Stimulated activated naive CD8-positive, alpha-beta T cell treated with anti-CD3 and anti-CD28 coated beads, Interleukin-15, amount 100 ng/mL, for 72 hours (primary cell): ENCODE measurements at regions not wholly inside any gene's neighbourhood (a gene's known extent, or its start where the extent isn't known, plus 50 kb on each side); places are given as distances from the start of the nearest gene placed in this dataset.
A peak's percentile ranks its signal among the peaks of the same experiment; 100 is the strongest.
"Not testable (repeated sequence)": the region's sequence is repeated elsewhere in the genome, so short reads cannot be mapped to it uniquely, and the experiment has no call there.

Experiments used
- ATAC-seq: fragments of 150-1000 bp; cut with Tn5 transposase; 2 replicates; pipeline ENCODE4 v1.10.0; 2021; ENCODE audit warnings: mild to moderate bottlenecking, moderate library complexity
- DNase-seq, 2 donors: peaks; one replicate each; pipeline ENCODE4 v3.0.0; 2021 to 2022
- H3K27ac Mint-ChIP-seq, 2 donors: one replicate each; pipeline ENCODE4 v1.8.0; 2022; ENCODE audit warnings: mild to moderate bottlenecking in 2 of 2, mixed read lengths in 2 of 2, moderate library complexity in 2 of 2
- H3K27me3 Mint-ChIP-seq: one replicate; pipeline ENCODE4 v1.8.0; 2022; ENCODE audit warnings: mixed read lengths
- H3K4me1 Mint-ChIP-seq: one replicate; pipeline ENCODE4 v1.8.0; 2022; ENCODE audit warnings: mild to moderate bottlenecking, mixed read lengths
- H3K4me3 Mint-ChIP-seq, 2 donors: one replicate each; pipeline ENCODE4 v1.8.0; 2022; ENCODE audit warnings: mild to moderate bottlenecking in 2 of 2, mixed read lengths in 2 of 2, moderate library complexity in 1 of 2
- H3K9me3 Mint-ChIP-seq, 2 donors: one replicate each; pipeline ENCODE4 v1.8.0; 2022; ENCODE audit warnings: mixed read lengths in 2 of 2

- ATAC-seq (no peak), DNase-seq (no peak)
- Mint-ChIP-seq H3K27me3 (no peaks in the 10 kb centered on the region), H3K4me3 (no peak overlapping the region), H3K4me1 (no peaks in the 10 kb centered on the region), H3K27ac (no peak overlapping the region), H3K9me3 (no peaks in the 10 kb centered on the region)
These were observed 446.8 kb downstream of the IGSF11 start for GRCh38 chr3:118587847-118588246.

GRCh38 chr3:118593277-118593670 lies 441.4 kb downstream of the IGSF11 start:
- Mint-ChIP-seq H3K4me1 (no peaks in the 10 kb centered on the region), H3K27ac (no peak overlapping the region), H3K27me3 (no peaks in the 10 kb centered on the region), H3K4me3 (no peak overlapping the region), H3K9me3 (peaks cover 15 to 20% of the 10 kb centered on the region in 2 donors)
- ATAC-seq: no peak
- no peak for DNase-seq

- H3K4me3 Mint-ChIP-seq: no peak overlapping the region
These were observed 437.5 kb downstream of the IGSF11 start for GRCh38 chr3:118597184-118597583.

GRCh38 chr3:118607915-118608820 lies 426.5 kb downstream of the IGSF11 start:
- Mint-ChIP-seq H3K4me1 (no peaks in the 10 kb centered on the region), H3K27me3 (no peaks in the 10 kb centered on the region), H3K4me3 (no peak overlapping the region), H3K27ac (no peak overlapping the region), H3K9me3 (peaks cover 25 to 44% of the 10 kb centered on the region in 2 donors)
- ATAC-seq (no peak), DNase-seq (no peak)

More at GRCh38 chr3:118597184-118597583, 437.5 kb downstream of the IGSF11 start:
- Mint-ChIP-seq H3K4me1 (no peaks in the 10 kb centered on the region), H3K27ac (no peak overlapping the region), H3K9me3 (peaks cover 15 to 20% of the 10 kb centered on the region in 2 donors), H3K27me3 (no peaks in the 10 kb centered on the region)
- ATAC-seq (no peak), DNase-seq (no peak)

GRCh38 chr3:118618247-118619040 lies 416.2 kb downstream of the IGSF11 start:
- no peaks in the 10 kb centered on the region for H3K9me3 Mint-ChIP-seq
- no peak for DNase-seq
- H3K27me3 Mint-ChIP-seq: no peaks in the 10 kb centered on the region
- no peak overlapping the region for H3K27ac Mint-ChIP-seq
- H3K4me1 Mint-ChIP-seq: no peaks in the 10 kb centered on the region
- no peak overlapping the region for H3K4me3 Mint-ChIP-seq
- no peak for ATAC-seq

- H3K4me3 Mint-ChIP-seq: no peak overlapping the region
These were observed 408.2 kb downstream of the IGSF11 start for GRCh38 chr3:118626453-118626852.

GRCh38 chr3:118628704-118629341 lies 405.8 kb downstream of the IGSF11 start:
- ATAC-seq (peak; percentile 54), DNase-seq (peak; percentile 14 to 16)
- no peaks in the 10 kb centered on the region for H3K27me3 Mint-ChIP-seq
- H3K9me3 Mint-ChIP-seq: peaks cover 0 to 6% of the 10 kb centered on the region in 2 donors
- no peaks in the 10 kb centered on the region for H3K4me1 Mint-ChIP-seq
- H3K27ac Mint-ChIP-seq: no peak overlapping the region
- H3K4me3 Mint-ChIP-seq: no peak overlapping the region

More at GRCh38 chr3:118626453-118626852, 408.2 kb downstream of the IGSF11 start:
- no peaks in the 10 kb centered on the region for H3K27me3 Mint-ChIP-seq
- H3K4me1 Mint-ChIP-seq: no peaks in the 10 kb centered on the region
- H3K27ac Mint-ChIP-seq: no peak overlapping the region
- no peak for ATAC-seq
- no peak for DNase-seq
- peaks cover 0 to 6% of the 10 kb centered on the region in 2 donors for H3K9me3 Mint-ChIP-seq

GRCh38 chr3:118629821-118630220 lies 404.8 kb downstream of the IGSF11 start:
- no peak for DNase-seq
- H3K9me3 Mint-ChIP-seq: peaks cover 0 to 6% of the 10 kb centered on the region in 2 donors
- H3K4me3 Mint-ChIP-seq: no peak overlapping the region
- no peaks in the 10 kb centered on the region for H3K27me3 Mint-ChIP-seq
- no peaks in the 10 kb centered on the region for H3K4me1 Mint-ChIP-seq
- ATAC-seq: no peak
- H3K27ac Mint-ChIP-seq: no peak overlapping the region

- Mint-ChIP-seq H3K9me3 (no peaks in the 10 kb centered on the region), H3K27me3 (no peaks in the 10 kb centered on the region), H3K4me1 (no peaks in the 10 kb centered on the region), H3K4me3 (no peak overlapping the region), H3K27ac (no peak overlapping the region)
- DNase-seq: no peak
- ATAC-seq: no peak
These were observed 398.9 kb downstream of the IGSF11 start for GRCh38 chr3:118635711-118636110.

GRCh38 chr3:118636841-118637240 lies 397.8 kb downstream of the IGSF11 start:
- Mint-ChIP-seq H3K27me3 (no peaks in the 10 kb centered on the region), H3K9me3 (no peaks in the 10 kb centered on the region), H3K4me1 (no peaks in the 10 kb centered on the region), H3K4me3 (no peak overlapping the region), H3K27ac (no peak overlapping the region)
- DNase-seq: no peak
- ATAC-seq: no peak

GRCh38 chr3:118637846-118638245 lies 396.8 kb downstream of the IGSF11 start:
- H3K27ac Mint-ChIP-seq: no peak overlapping the region
- ATAC-seq (no peak), DNase-seq (no peak)
- no peaks in the 10 kb centered on the region for H3K9me3 Mint-ChIP-seq
- H3K4me1 Mint-ChIP-seq: no peaks in the 10 kb centered on the region
- H3K27me3 Mint-ChIP-seq: no peaks in the 10 kb centered on the region
- no peak overlapping the region for H3K4me3 Mint-ChIP-seq

GRCh38 chr3:118641608-118642007 lies 393.0 kb downstream of the IGSF11 start:
- Mint-ChIP-seq H3K4me1 (no peaks in the 10 kb centered on the region), H3K27ac (no peak overlapping the region), H3K9me3 (no peaks in the 10 kb centered on the region), H3K4me3 (no peak overlapping the region), H3K27me3 (no peaks in the 10 kb centered on the region)
- ATAC-seq (no peak), DNase-seq (no peak)

- H3K27ac Mint-ChIP-seq: no peak overlapping the region
These were observed 363.5 kb downstream of the IGSF11 start for GRCh38 chr3:118671192-118671591.

GRCh38 chr3:118675305-118675704 lies 359.3 kb downstream of the IGSF11 start:
- Mint-ChIP-seq H3K4me3 (no peak overlapping the region), H3K4me1 (no peaks in the 10 kb centered on the region), H3K27me3 (no peaks in the 10 kb centered on the region), H3K9me3 (no peaks in the 10 kb centered on the region), H3K27ac (no peak overlapping the region)
- ATAC-seq: no peak
- DNase-seq: no peak

More at GRCh38 chr3:118671192-118671591, 363.5 kb downstream of the IGSF11 start:
- Mint-ChIP-seq H3K27me3 (no peaks in the 10 kb centered on the region), H3K4me3 (no peak overlapping the region), H3K4me1 (no peaks in the 10 kb centered on the region), H3K9me3 (no peaks in the 10 kb centered on the region)
- DNase-seq (no peak), ATAC-seq (no peak)

- H3K4me3 Mint-ChIP-seq, H3K27ac Mint-ChIP-seq, DNase-seq, ATAC-seq, H3K27me3 Mint-ChIP-seq, H3K4me1 Mint-ChIP-seq: not testable (repeated sequence)
- peaks cover 0 to 16% of the 10 kb centered on the region in 2 donors for H3K9me3 Mint-ChIP-seq
These were observed 356.0 kb downstream of the IGSF11 start for GRCh38 chr3:118678663-118679062.
